VCaP (cell line): ENCODE measurements at regions not wholly inside any gene's neighbourhood (a gene's known extent, or its start where the extent isn't known, plus 50 kb on each side); places are given as distances from the start of the nearest gene placed in this dataset.
"Not testable (repeated sequence)": the region's sequence is repeated elsewhere in the genome, so short reads cannot be mapped to it uniquely, and the experiment has no call there.

Experiments used
- H3K27ac ChIP-seq: fragments of 450-650 bp; 2 replicates; pipeline ENCODE4 v1.5.1; 2017
- CTCF ChIP-seq: fragments of 450-650 bp; conservative IDR thresholded peaks from 2 replicates; pipeline ENCODE4 v1.5.1; 2017; ENCODE audit warnings: mild to moderate bottlenecking, moderate library complexity

GRCh38 chr6:66533921-66534404 is 826.9 kb upstream of the EYS start:
- H3K27ac ChIP-seq = no peak overlapping the region
- TF ChIP-seq CTCF = no peak

GRCh38 chr6:66526061-66526460 is 819.0 kb upstream of the EYS start:
- no peak overlapping the region for H3K27ac ChIP-seq
- TF ChIP-seq CTCF = no peak

- H3K27ac ChIP-seq = no peak overlapping the region
- no peak for TF ChIP-seq CTCF
These were observed 815.8 kb upstream of the EYS start for GRCh38 chr6:66522864-66523263.

- no peak overlapping the region for H3K27ac ChIP-seq
- TF ChIP-seq CTCF = no peak
These were observed 809.4 kb upstream of the EYS start for GRCh38 chr6:66516377-66516776.

- no peak for TF ChIP-seq CTCF
- H3K27ac ChIP-seq = no peak overlapping the region
These were observed 801.4 kb upstream of the EYS start for GRCh38 chr6:66508433-66508832.

GRCh38 chr6:66499851-66500250 is 792.8 kb upstream of the EYS start:
- no peak for TF ChIP-seq CTCF

GRCh38 chr6:66496659-66497058 is 789.6 kb upstream of the EYS start:
- no peak overlapping the region for H3K27ac ChIP-seq
- TF ChIP-seq CTCF = peak; percentile 72

More at GRCh38 chr6:66499851-66500250, 792.8 kb upstream of the EYS start:
- no peak overlapping the region for H3K27ac ChIP-seq

GRCh38 chr6:66494643-66495042 is 787.6 kb upstream of the EYS start:
- H3K27ac ChIP-seq = not testable (repeated sequence)
